ENCODE measurements at regions not wholly inside any gene's neighbourhood (a gene's known extent, or its start where the extent isn't known, plus 50 kb on each side); places are given as distances from the start of the nearest gene placed in this dataset.
"Not testable (repeated sequence)": the region's sequence is repeated elsewhere in the genome, so short reads cannot be mapped to it uniquely, and the experiment has no call there.

DNA sequence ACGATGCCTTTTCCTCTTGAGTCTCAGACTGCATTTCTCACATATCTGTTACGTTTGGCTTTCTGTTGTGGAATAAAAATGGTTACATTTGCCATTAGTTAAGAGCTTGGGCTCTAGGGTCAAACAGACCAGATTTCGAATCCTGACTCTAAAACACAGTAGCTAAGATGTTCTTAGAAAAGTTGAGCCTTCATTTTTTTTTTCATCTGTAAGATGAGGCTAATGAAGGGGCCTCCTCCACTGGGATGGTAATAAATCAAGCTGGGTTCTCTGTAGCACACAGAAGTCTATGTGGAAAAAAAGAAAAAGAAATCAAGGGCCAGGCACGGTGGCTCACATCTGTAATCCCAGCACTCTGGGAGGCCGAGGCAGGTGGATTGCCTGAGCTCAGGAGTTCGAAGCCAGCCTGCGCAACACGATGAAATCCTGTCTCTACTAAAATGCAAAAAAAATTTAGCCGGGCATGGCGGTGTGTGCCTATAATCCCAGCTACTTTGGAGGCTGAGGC lies 49.9 kb upstream of the CAPRIN1 start:
- intact Hi-C loops (cut with micrococcal nuclease) = no loop called here

DNA sequence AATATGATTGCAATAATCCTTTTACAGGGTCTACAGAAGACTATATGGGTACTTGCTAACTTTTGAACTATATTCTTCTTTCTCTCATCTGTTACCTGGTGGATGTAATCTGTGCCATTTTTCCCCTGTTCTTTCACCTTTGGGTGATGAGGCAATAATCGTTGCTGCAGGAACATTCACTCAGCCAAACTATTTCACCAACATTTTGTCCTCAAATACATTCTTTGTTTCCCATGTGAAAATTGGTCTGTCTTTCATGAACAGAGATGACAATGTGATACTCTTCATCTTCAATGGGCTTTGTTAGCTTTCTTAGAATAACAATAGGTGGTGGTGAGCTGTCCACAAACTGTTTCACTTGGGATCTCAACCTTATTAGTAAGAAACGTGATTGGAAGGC lies 52.1 kb upstream of the CAPRIN1 start:
- intact Hi-C loops (cut with micrococcal nuclease) = loop anchor here (5.0 to 10.0 kb wide), 2 partner anchors 73 to 495 kb away; no protein-coding TSS in a partner anchor

DNA sequence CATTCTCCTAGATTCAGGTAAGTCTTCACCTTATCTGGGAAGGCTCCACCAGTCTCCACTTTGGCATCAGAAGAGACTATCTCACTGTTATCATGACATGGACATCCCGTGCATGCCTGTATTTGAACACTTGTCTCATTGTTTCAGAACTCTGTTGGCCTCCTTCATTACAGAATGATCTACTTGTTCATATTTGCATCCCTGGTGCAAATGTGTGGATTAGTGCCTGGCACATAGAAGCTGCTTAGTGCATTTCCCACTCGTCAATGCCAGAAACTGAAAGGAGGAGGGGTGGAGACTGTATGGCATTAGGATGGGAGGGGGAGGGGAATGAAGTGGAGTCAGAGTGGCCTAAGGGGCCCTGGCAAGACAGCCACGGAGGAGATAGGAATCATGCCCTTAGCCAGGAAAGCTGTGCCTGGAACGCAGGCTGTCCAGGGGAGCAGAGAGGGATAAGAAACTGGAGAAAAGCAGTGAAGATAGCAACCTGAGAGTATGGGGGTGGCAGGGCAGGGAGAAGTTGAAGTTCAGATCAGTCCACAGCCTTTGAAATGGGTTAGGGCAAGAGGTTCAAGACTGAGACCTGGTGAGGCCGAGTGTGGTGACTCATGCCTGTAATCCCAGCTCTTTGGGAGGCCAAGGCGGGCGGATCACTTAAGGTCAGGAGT lies 53.8 kb upstream of the CAPRIN1 start:
- intact Hi-C loops (cut with micrococcal nuclease) = loop anchor here (1.0 to 10.0 kb wide), 6 partner anchors 53 to 497 kb away; partner anchors contain the start of genes CAPRIN1 and NAT10

GRCh38 chr11:33996498-33997454 lies 54.8 kb upstream of the CAPRIN1 start:
- intact Hi-C loops (cut with micrococcal nuclease) = loop anchor here (1.0 to 10.0 kb wide), 6 partner anchors 54 to 498 kb away; partner anchors contain the start of genes CAPRIN1 and NAT10

DNA sequence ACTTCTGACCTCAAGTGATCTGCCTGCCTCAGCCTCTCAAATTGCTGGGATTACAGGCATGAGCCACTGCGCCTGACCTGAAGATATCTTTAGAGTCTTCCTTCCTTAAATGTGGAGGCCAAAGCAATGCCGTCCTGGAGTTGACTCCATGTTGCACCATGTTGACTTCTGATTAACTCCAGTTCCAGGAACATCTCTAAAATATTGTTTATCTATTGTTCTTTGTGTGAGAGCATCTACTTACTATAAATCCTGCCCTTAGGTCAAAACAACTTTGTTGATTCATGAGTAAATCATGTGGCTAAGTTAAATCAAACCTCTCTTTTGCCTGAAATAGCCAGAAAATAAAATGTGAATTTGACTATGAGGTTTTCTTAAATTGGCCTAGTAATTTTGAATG lies 56.6 kb upstream of the CAPRIN1 start:
- intact Hi-C loops (cut with micrococcal nuclease) = loop anchor here (5.0 to 10.0 kb wide), 2 partner anchors 77 to 500 kb away; no protein-coding TSS in a partner anchor

GRCh38 chr11:33991136-33991535 lies 60.4 kb upstream of the CAPRIN1 start:
- intact Hi-C loops (cut with micrococcal nuclease) = loop anchor here (10.0 kb wide), 1 partner anchor 504 kb away; no protein-coding TSS in a partner anchor

GRCh38 chr11:33990131-33990530 lies 61.4 kb upstream of the CAPRIN1 start:
- intact Hi-C loops (cut with micrococcal nuclease) = loop anchor here (10.0 kb wide), 1 partner anchor 505 kb away; no protein-coding TSS in a partner anchor

DNA sequence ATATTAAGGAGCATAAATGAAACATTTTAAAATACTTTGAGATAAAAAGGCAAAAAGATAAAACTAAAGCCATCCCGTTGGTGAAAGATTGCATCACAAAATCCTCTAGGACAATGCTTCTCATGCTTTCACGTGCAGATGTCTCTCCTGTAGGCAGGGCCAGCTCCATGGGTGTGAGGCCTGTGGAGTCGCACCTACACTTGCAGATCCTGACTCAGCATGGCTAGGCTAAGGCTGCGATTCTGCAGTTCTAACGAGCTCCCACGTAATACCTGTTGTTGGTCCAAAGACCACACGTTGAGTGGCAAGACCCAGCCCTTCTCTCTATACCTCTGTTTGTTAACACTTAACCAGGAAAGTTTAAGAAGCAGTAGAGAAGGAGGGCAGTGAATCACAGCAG lies 62.1 kb upstream of the CAPRIN1 start:
- intact Hi-C loops (cut with micrococcal nuclease) = loop anchor here (2.0 kb wide), 1 partner anchor 181 kb away; no protein-coding TSS in a partner anchor

GRCh38 chr11:33988586-33989370 lies 62.8 kb upstream of the CAPRIN1 start:
- intact Hi-C loops (cut with micrococcal nuclease) = loop anchor here (1.0 to 2.0 kb wide), 2 partner anchors 130 to 180 kb away; no protein-coding TSS in a partner anchor

GRCh38 chr11:33987975-33988580 lies 63.5 kb upstream of the CAPRIN1 start:
- intact Hi-C loops (cut with micrococcal nuclease) = loop anchor here (1.0 to 2.0 kb wide), 2 partner anchors 130 to 179 kb away; no protein-coding TSS in a partner anchor

DNA sequence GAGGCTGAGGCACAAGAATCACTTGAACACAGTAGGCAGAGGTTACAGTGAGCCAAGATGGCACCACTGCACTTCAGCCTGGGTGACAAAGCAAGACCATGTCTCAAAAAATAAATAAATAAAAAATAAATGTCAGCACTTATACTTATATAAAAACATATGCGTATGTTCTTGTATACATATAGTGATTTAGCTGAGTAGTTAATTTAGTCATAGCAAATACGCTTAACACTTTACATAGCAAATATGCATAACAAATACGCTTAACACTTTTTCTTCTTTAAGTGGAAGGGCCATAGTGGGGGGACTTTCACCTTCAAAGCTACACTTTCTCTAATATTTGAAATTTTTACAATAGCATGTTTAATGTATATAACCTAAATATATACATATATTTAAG lies 64.0 kb upstream of the CAPRIN1 start:
- intact Hi-C loops (cut with micrococcal nuclease) = no loop called here

GRCh38 chr11:33986597-33987501 lies 64.7 kb upstream of the CAPRIN1 start:
- intact Hi-C loops (cut with micrococcal nuclease) = not testable (repeated sequence)

- intact Hi-C loops (cut with micrococcal nuclease) = no loop called here
Observed at GRCh38 chr11:33984682-33985389, 66.7 kb upstream of the CAPRIN1 start.

GRCh38 chr11:33982661-33983060 lies 68.9 kb upstream of the CAPRIN1 start:
- intact Hi-C loops (cut with micrococcal nuclease) = no loop called here

- intact Hi-C loops (cut with micrococcal nuclease) = no loop called here
Observed at GRCh38 chr11:33980897-33981296, 70.6 kb upstream of the CAPRIN1 start.

DNA sequence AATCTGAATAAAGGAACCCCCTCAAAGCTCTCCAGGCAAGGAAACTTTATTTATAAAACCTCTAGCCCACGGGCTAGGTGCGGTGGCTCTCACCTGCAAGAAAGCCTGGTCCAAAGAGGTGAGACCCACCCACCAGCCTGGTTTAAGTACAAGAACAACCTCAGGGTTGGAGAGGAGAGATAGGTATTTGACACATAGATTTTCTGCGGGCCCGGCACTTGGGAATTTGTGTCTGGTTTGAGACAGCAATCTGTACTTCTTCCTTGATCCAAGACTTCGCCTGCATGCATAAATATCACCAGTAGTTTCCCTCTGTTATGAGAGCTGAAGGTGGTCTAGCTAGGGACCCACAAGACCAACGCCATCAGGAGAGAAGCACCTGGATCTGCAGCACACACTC lies 73.2 kb upstream of the CAPRIN1 start:
- intact Hi-C loops (cut with micrococcal nuclease) = no loop called here

DNA sequence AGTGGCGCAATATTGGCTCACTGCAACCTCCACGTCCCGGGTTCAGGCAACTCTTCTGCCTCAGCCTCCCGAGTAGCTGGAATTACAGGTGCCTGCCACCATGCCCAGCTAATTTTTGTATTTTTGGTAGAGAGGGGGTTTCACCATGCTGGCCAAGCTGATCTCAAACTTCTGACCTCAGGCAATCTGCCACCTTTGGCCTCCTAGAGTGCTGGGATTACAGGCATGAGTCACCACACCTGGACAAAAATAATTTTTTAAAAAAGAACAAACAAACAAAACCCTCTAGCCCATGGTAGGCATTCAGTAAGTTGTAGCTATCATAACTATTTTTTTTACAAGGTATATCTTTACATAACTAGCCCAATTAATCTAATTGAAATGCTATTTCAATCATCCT lies 73.9 kb upstream of the CAPRIN1 start:
- intact Hi-C loops (cut with micrococcal nuclease) = no loop called here

DNA sequence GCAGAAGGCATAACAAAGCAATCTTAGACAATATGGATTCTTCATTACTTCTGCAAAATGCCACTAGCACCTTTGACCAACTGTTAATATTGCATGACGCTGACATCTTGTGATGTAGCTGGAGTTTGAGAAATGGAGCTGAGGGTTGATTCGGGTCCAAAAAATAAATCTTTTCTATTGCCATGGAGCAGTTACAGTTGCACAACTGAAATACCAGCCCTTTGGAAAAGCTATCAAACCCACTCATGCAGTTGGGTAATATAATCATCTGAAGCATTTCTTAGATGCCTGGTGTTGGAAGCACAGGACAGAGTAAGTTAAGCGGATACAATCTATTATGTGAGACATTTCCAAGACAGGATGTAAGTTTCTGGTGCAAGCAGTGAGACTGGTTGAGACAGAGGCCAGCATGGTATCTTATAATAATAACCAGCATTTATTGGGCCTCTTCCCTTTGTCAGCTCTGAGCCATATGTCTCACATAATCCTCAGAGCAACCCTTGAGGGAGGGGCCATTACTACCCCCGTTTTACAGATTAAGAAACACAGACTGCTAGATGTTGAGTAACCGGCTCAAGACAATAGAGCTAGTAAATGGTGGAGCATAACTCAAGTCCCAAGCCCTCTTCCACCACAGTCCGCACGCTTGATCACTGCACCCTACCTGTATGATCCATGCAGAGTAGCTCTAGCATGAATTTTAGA lies 74.9 kb upstream of the CAPRIN1 start:
- intact Hi-C loops (cut with micrococcal nuclease) = no loop called here
